SK-N-SH treated with all-trans-retinoic acid at 6 μM for 48 hours (cell line): ENCODE measurements at regions not wholly inside any gene's neighbourhood (a gene's known extent, or its start where the extent isn't known, plus 50 kb on each side); places are given as distances from the start of the nearest gene placed in this dataset.

Experiments
- ATAC-seq: fragments of 200-7000 bp; cut with Tn5 transposase; 3 replicates; pipeline ENCODE4 v1.9.1; 2020; ENCODE audit warnings: mild to moderate bottlenecking, moderate library complexity
- BACH2 ChIP-seq: fragments of 250-450 bp; sonication (Bioruptor Pico); IDR thresholded peaks from 2 replicates; pipeline ENCODE4 v1.9.0; 2021; ENCODE audit warnings: mild to moderate bottlenecking, borderline replicate concordance
- CREB5 ChIP-seq: fragments of 250-450 bp; sonication (Bioruptor Pico); IDR thresholded peaks from 2 replicates; pipeline ENCODE4 v1.5.1; 2020; ENCODE audit warnings: low read depth, mild to moderate bottlenecking, moderate library complexity
- CSDC2 ChIP-seq: fragments of 250-450 bp; sonication (Bioruptor Pico); IDR thresholded peaks from 2 replicates; pipeline ENCODE4 v1.5.0; 2020; ENCODE audit warnings: mild to moderate bottlenecking, moderate library complexity
- ESRRG ChIP-seq: fragments of 250-450 bp; sonication (Bioruptor Pico); IDR thresholded peaks from 2 replicates; pipeline ENCODE4 v1.6.1; 2021; ENCODE audit warnings: mild to moderate bottlenecking
- GLIS3 ChIP-seq: fragments of 250-450 bp; sonication (Bioruptor Pico); IDR thresholded peaks from 2 replicates; pipeline ENCODE4 v1.5.0; 2020; ENCODE audit warnings: mild to moderate bottlenecking, moderate library complexity
- OSR1 ChIP-seq: fragments of 250-450 bp; sonication (Bioruptor Pico); IDR thresholded peaks from 2 replicates; pipeline ENCODE4 v1.8.0; 2022; ENCODE audit warnings: moderate library complexity, mild to moderate bottlenecking, inconsistent platforms
- PATZ1 ChIP-seq: fragments of 250-450 bp; sonication (Bioruptor Pico); IDR thresholded peaks from 2 replicates; pipeline ENCODE4 v1.8.0; 2020; ENCODE audit warnings: mild to moderate bottlenecking, moderate library complexity, borderline replicate concordance
- SNAI2 ChIP-seq: fragments of 250-450 bp; sonication (Bioruptor Pico); IDR thresholded peaks from 2 replicates; pipeline ENCODE4 v1.5.0; 2020; ENCODE audit warnings: mild to moderate bottlenecking, moderate library complexity
- TCF4 ChIP-seq: fragments of 250-450 bp; sonication (Bioruptor Pico); IDR thresholded peaks from 2 replicates; pipeline ENCODE4 v1.8.0; 2021; ENCODE audit warnings: mild to moderate bottlenecking, moderate library complexity, borderline replicate concordance
- TSHZ2 ChIP-seq: fragments of 250-450 bp; sonication (Bioruptor Pico); IDR thresholded peaks from 2 replicates; pipeline ENCODE4 v1.5.0; 2020; ENCODE audit warnings: mild to moderate bottlenecking, moderate library complexity
- ZC3H10 ChIP-seq: fragments of 250-450 bp; sonication (Bioruptor Pico); IDR thresholded peaks from 2 replicates; pipeline ENCODE4 v1.5.1; 2021; ENCODE audit warnings: mild to moderate bottlenecking, moderate library complexity
- ZFP3 ChIP-seq: fragments of 250-450 bp; sonication (Bioruptor Pico); IDR thresholded peaks from 2 replicates; pipeline ENCODE4 v1.5.0; 2020; ENCODE audit warnings: mild to moderate bottlenecking, moderate library complexity
- ZFP30 ChIP-seq: fragments of 450-650 bp; formaldehyde crosslinking; IDR thresholded peaks from 2 replicates; pipeline ENCODE4 v1.5.0; 2022; ENCODE audit warnings: mild to moderate bottlenecking, moderate library complexity
- ZNF565 ChIP-seq: fragments of 450-650 bp; formaldehyde crosslinking; conservative IDR thresholded peaks from 2 replicates; pipeline ENCODE4 v1.5.0; 2020; ENCODE audit warnings: low read depth, mild to moderate bottlenecking, moderate library complexity
- ZNF70 ChIP-seq: fragments of 450-650 bp; formaldehyde crosslinking; IDR thresholded peaks from 2 replicates; pipeline ENCODE4 v1.5.0; 2020; ENCODE audit warnings: mild to moderate bottlenecking, moderate library complexity
- ZNF8 ChIP-seq: fragments of 450-650 bp; formaldehyde crosslinking; IDR thresholded peaks from 2 replicates; pipeline ENCODE4 v1.5.0; 2020; ENCODE audit warnings: mild to moderate bottlenecking, moderate library complexity

- TF ChIP-seq TSHZ2 (CRISPR knock-in tag) (no peak), ZNF70 (no peak), SNAI2 (CRISPR knock-in tag) (no peak), GLIS3 (CRISPR knock-in tag) (no peak), ZC3H10 (CRISPR knock-in tag) (no peak)
These were observed 444.6 kb downstream of the RIT2 start (continued) for GRCh38 chr18:42670860-42671259.

- no peak for TF ChIP-seq CREB5 (CRISPR knock-in tag)
- no peak for TF ChIP-seq GLIS3 (CRISPR knock-in tag)
- no peak for TF ChIP-seq ESRRG (CRISPR knock-in tag)
- TF ChIP-seq ZNF8 (CRISPR knock-in tag): no peak
- TF ChIP-seq ZFP3: no peak
- TF ChIP-seq, all 23 proteins: peak for 0
- ATAC-seq: no peak
These were observed 439.7 kb downstream of the RIT2 start for GRCh38 chr18:42675810-42676209.

GRCh38 chr18:42683094-42683493, 432.4 kb downstream of the RIT2 start:
- TF ChIP-seq ZFP30 (CRISPR knock-in tag) (peak; percentile 87), ZFP3 (no peak), TCF4 (CRISPR knock-in tag) (no peak)
- ATAC-seq: no peak

- TF ChIP-seq ZNF565 (no peak), OSR1 (CRISPR knock-in tag) (no peak), CSDC2 (CRISPR knock-in tag) (no peak), TSHZ2 (CRISPR knock-in tag) (no peak), PATZ1 (no peak), ESRRG (CRISPR knock-in tag) (no peak), BACH2 (CRISPR knock-in tag) (no peak)
- ATAC-seq: no peak
These were observed 426.2 kb downstream of the RIT2 start for GRCh38 chr18:42689310-42689709.
